HepG2 (cell line): ENCODE measurements at regions not wholly inside any gene's neighbourhood (a gene's known extent, or its start where the extent isn't known, plus 50 kb on each side); places are given as distances from the start of the nearest gene placed in this dataset.

ENCODE experiments used
- DMAP1 ChIP-seq: IDR thresholded peaks from 2 replicates; pipeline ENCODE4 v1.6.1; 2016
- EZH2 ChIP-seq: conservative IDR thresholded peaks from 2 replicates; pipeline ENCODE4 v1.6.1; 2012; ENCODE audit warnings: mild to moderate bottlenecking, low read depth, low read length, moderate library complexity
- POLR2A ChIP-seq, 2 experiments: IDR thresholded peaks; 2 replicates each; pipeline ENCODE4 v1.6.1; 2011; ENCODE audit warnings: low read depth in 2 of 2, low read length in 2 of 2, mild to moderate bottlenecking in 1 of 2, moderate library complexity in 1 of 2; ENCODE audit not compliant: insufficient read depth in 1 of 2
- POLR2AphosphoS5 ChIP-seq: IDR thresholded peaks from 2 replicates; pipeline ENCODE4 v1.6.1; 2012; ENCODE audit warnings: low read depth, low read length
- SMAD3 ChIP-seq: sonication (generic); formaldehyde crosslinking; IDR thresholded peaks from 2 replicates; pipeline ENCODE4 v1.4.0; 2020; ENCODE audit warnings: missing genetic modification reagents
- ZNF121 ChIP-seq: sonication (generic); formaldehyde crosslinking; IDR thresholded peaks from 2 replicates; pipeline ENCODE4 v1.5.0; 2020; ENCODE audit warnings: mild to moderate bottlenecking, missing genetic modification reagents

GRCh38 chr13:34640993-34641330 lies 301.1 kb upstream of the NBEA start:
- TF ChIP-seq DMAP1 (CRISPR knock-in tag): no peak
- TF ChIP-seq POLR2AphosphoS5: no peak
- TF ChIP-seq EZH2: no peak
- no peak for TF ChIP-seq POLR2A (IDR thresholded peaks at IDR 0.05; ENCODE audit: insufficient read depth in 1 of 2, low read depth in 2 of 2, low read length in 2 of 2)
- no peak for TF ChIP-seq ZNF121
- TF ChIP-seq SMAD3: no peak
